T-helper 17 cell (primary cell): ENCODE measurements at regions not wholly inside any gene's neighbourhood (a gene's known extent, or its start where the extent isn't known, plus 50 kb on each side); places are given as distances from the start of the nearest gene placed in this dataset.
"Not testable (repeated sequence)": the region's sequence is repeated elsewhere in the genome, so short reads cannot be mapped to it uniquely, and the experiment has no call there.

Experiments
- ATAC-seq: fragments of 150-1000 bp; cut with Tn5 transposase; 2 replicates; pipeline ENCODE4 v1.10.0; 2021; ENCODE audit warnings: mild to moderate bottlenecking, moderate library complexity
- DNase-seq, 3 donors: peaks; one replicate each; pipeline versions ENCODE4 v3.0.0 to v3.0.0-alpha.2; 2020 to 2021
- H3K9me3 ChIP-seq: one replicate; pipeline ENCODE4 v1.7.0; 2013; ENCODE audit warnings: low read length, mild to moderate bottlenecking; ENCODE audit not compliant: control insufficient read depth, poor library complexity, severe bottlenecking
- H3K27ac Mint-ChIP-seq: one replicate; pipeline ENCODE4 v1.8.0; 2022; ENCODE audit warnings: mild to moderate bottlenecking, moderate library complexity, mixed read lengths
- H3K27me3 Mint-ChIP-seq: one replicate; pipeline ENCODE4 v1.8.0; 2022; ENCODE audit warnings: mixed read lengths
- H3K36me3 Mint-ChIP-seq: one replicate; pipeline ENCODE4 v1.8.0; 2022; ENCODE audit warnings: low read depth, mixed read lengths
- H3K4me1 Mint-ChIP-seq: one replicate; pipeline ENCODE4 v1.8.0; 2022; ENCODE audit warnings: mild to moderate bottlenecking, mixed read lengths
- H3K4me3 Mint-ChIP-seq: one replicate; pipeline ENCODE4 v1.8.0; 2022; ENCODE audit warnings: mild to moderate bottlenecking, moderate library complexity, mixed read lengths

- H3K9me3 ChIP-seq = no peaks in the 10 kb centered on the region
- H3K4me3 Mint-ChIP-seq = no peak overlapping the region
- ATAC-seq (no peak), DNase-seq (no peak)
- no peak overlapping the region for H3K27ac Mint-ChIP-seq
- no peaks in the 10 kb centered on the region for H3K4me1 Mint-ChIP-seq
- H3K27me3 Mint-ChIP-seq = no peaks in the 10 kb centered on the region
- H3K36me3 Mint-ChIP-seq = no peaks in the 10 kb centered on the region
Observed at GRCh38 chr1:221045151-221045550, 165.9 kb downstream of the HLX start.

- H3K36me3 Mint-ChIP-seq = no peaks in the 10 kb centered on the region
- no peaks in the 10 kb centered on the region for H3K4me1 Mint-ChIP-seq
- DNase-seq (no peak), ATAC-seq (peak; percentile 67)
- no peaks in the 10 kb centered on the region for H3K9me3 ChIP-seq
- H3K27me3 Mint-ChIP-seq = no peaks in the 10 kb centered on the region
- no peak overlapping the region for H3K4me3 Mint-ChIP-seq
- no peak overlapping the region for H3K27ac Mint-ChIP-seq
Observed at GRCh38 chr1:221045842-221046831, 166.9 kb downstream of the HLX start.

- H3K36me3 Mint-ChIP-seq = not testable (repeated sequence)
Observed at GRCh38 chr1:221051391-221051790, 172.1 kb downstream of the HLX start.

GRCh38 chr1:221053889-221054288, 174.6 kb downstream of the HLX start:
- H3K4me1 Mint-ChIP-seq = no peaks in the 10 kb centered on the region
- H3K4me3 Mint-ChIP-seq = no peak overlapping the region
- no peaks in the 10 kb centered on the region for H3K9me3 ChIP-seq
- ATAC-seq (no peak), DNase-seq (no peak)
- no peak overlapping the region for H3K27ac Mint-ChIP-seq
- no peaks in the 10 kb centered on the region for H3K36me3 Mint-ChIP-seq
- no peaks in the 10 kb centered on the region for H3K27me3 Mint-ChIP-seq

More at GRCh38 chr1:221051391-221051790, 172.1 kb downstream of the HLX start:
- not testable (repeated sequence) for H3K4me3 Mint-ChIP-seq, H3K4me1 Mint-ChIP-seq, DNase-seq, H3K9me3 ChIP-seq, H3K27me3 Mint-ChIP-seq, H3K27ac Mint-ChIP-seq, ATAC-seq

- Mint-ChIP-seq H3K4me1 (no peaks in the 10 kb centered on the region), H3K4me3 (no peak overlapping the region), H3K27ac (no peak overlapping the region), H3K27me3 (peaks cover 4% of the 10 kb centered on the region), H3K36me3 (no peaks in the 10 kb centered on the region)
- DNase-seq = no peak
- H3K9me3 ChIP-seq = no peaks in the 10 kb centered on the region
- ATAC-seq = no peak
Observed at GRCh38 chr1:221059506-221059905, 180.3 kb downstream of the HLX start.

- DNase-seq (no peak), ATAC-seq (no peak)
- H3K9me3 ChIP-seq = no peaks in the 10 kb centered on the region
- H3K4me3 Mint-ChIP-seq = no peak overlapping the region
- H3K36me3 Mint-ChIP-seq = no peaks in the 10 kb centered on the region
- peaks cover 23% of the 10 kb centered on the region for H3K27me3 Mint-ChIP-seq
- H3K4me1 Mint-ChIP-seq = no peaks in the 10 kb centered on the region
- no peak overlapping the region for H3K27ac Mint-ChIP-seq
Observed at GRCh38 chr1:221063651-221064050, 184.4 kb downstream of the HLX start.

GRCh38 chr1:221066351-221067001, 187.2 kb downstream of the HLX start:
- Mint-ChIP-seq H3K36me3 (no peaks in the 10 kb centered on the region), H3K27me3 (peaks cover 23% of the 10 kb centered on the region), H3K4me3 (no peak overlapping the region), H3K4me1 (no peaks in the 10 kb centered on the region), H3K27ac (no peak overlapping the region)
- no peak for DNase-seq
- no peak for ATAC-seq
- H3K9me3 ChIP-seq = no peaks in the 10 kb centered on the region

GRCh38 chr1:221067721-221068120, 188.5 kb downstream of the HLX start:
- ATAC-seq (no peak), DNase-seq (no peak)
- Mint-ChIP-seq H3K4me1 (no peaks in the 10 kb centered on the region), H3K27ac (no peak overlapping the region), H3K4me3 (no peak overlapping the region), H3K36me3 (no peaks in the 10 kb centered on the region), H3K27me3 (peaks cover 19% of the 10 kb centered on the region)
- no peaks in the 10 kb centered on the region for H3K9me3 ChIP-seq

GRCh38 chr1:221069178-221069903, 190.1 kb downstream of the HLX start:
- H3K27me3 Mint-ChIP-seq = peaks cover 19% of the 10 kb centered on the region
- H3K36me3 Mint-ChIP-seq = no peaks in the 10 kb centered on the region
- H3K4me1 Mint-ChIP-seq = no peaks in the 10 kb centered on the region
- no peak for DNase-seq
- H3K9me3 ChIP-seq = no peaks in the 10 kb centered on the region
- no peak overlapping the region for H3K27ac Mint-ChIP-seq
- H3K4me3 Mint-ChIP-seq = no peak overlapping the region
- ATAC-seq = peak; percentile 47

GRCh38 chr1:221069986-221070385, 190.7 kb downstream of the HLX start:
- H3K9me3 ChIP-seq = no peaks in the 10 kb centered on the region

GRCh38 chr1:221071777-221072176, 192.5 kb downstream of the HLX start:
- no peaks in the 10 kb centered on the region for H3K36me3 Mint-ChIP-seq
- ATAC-seq (no peak), DNase-seq (no peak)
- H3K9me3 ChIP-seq = no peaks in the 10 kb centered on the region
- H3K27me3 Mint-ChIP-seq = peaks cover 16% of the 10 kb centered on the region
- H3K27ac Mint-ChIP-seq = no peak overlapping the region
- H3K4me1 Mint-ChIP-seq = no peaks in the 10 kb centered on the region
- no peak overlapping the region for H3K4me3 Mint-ChIP-seq

More at GRCh38 chr1:221069986-221070385, 190.7 kb downstream of the HLX start:
- Mint-ChIP-seq H3K27ac (no peak overlapping the region), H3K4me3 (no peak overlapping the region), H3K27me3 (peaks cover 19% of the 10 kb centered on the region), H3K4me1 (no peaks in the 10 kb centered on the region), H3K36me3 (no peaks in the 10 kb centered on the region)
- DNase-seq = no peak
- ATAC-seq = no peak

GRCh38 chr1:221072214-221072613, 193.0 kb downstream of the HLX start:
- DNase-seq = no peak
- no peak for ATAC-seq
- Mint-ChIP-seq H3K27me3 (peaks cover 12% of the 10 kb centered on the region), H3K4me3 (no peak overlapping the region), H3K4me1 (no peaks in the 10 kb centered on the region), H3K36me3 (no peaks in the 10 kb centered on the region), H3K27ac (no peak overlapping the region)
- H3K9me3 ChIP-seq = no peaks in the 10 kb centered on the region

GRCh38 chr1:221074332-221074731, 195.1 kb downstream of the HLX start:
- H3K9me3 ChIP-seq = no peaks in the 10 kb centered on the region
- Mint-ChIP-seq H3K27me3 (no peaks in the 10 kb centered on the region), H3K4me3 (no peak overlapping the region), H3K27ac (no peak overlapping the region), H3K36me3 (no peaks in the 10 kb centered on the region), H3K4me1 (no peaks in the 10 kb centered on the region)
- DNase-seq (no peak), ATAC-seq (no peak)
